ENCODE measurements at regions not wholly inside any gene's neighbourhood (a gene's known extent, or its start where the extent isn't known, plus 50 kb on each side); places are given as distances from the start of the nearest gene placed in this dataset.
A peak's percentile ranks its signal among the peaks of the same experiment; 100 is the strongest.

GRCh38 chr3:104646196-104646595 is 720.5 kb upstream of the ALCAM start:
- Histone ChIP-seq H3K27me3 (ENCODE audit: control insufficient read depth in 3 of 3, insufficient read depth in 3 of 3, low read depth in 1 of 3, low read length in 3 of 3) (no peaks in the 10 kb centered on the region), H3K27ac (replicated peaks; ENCODE audit: low read length) (no peak overlapping the region), H4K91ac (ENCODE audit: low read depth, low read length, poor library complexity) (no peak overlapping the region), H2BK120ac (ENCODE audit: low read depth, low read length) (no peak overlapping the region), H3K4me1 (ENCODE audit: control insufficient read depth in 2 of 2, insufficient read depth in 1 of 2, low read depth in 1 of 2, low read length in 2 of 2) (peaks cover 0 to 3% of the 10 kb centered on the region in 2 donors), H2BK5ac (ENCODE audit: low read length) (no peak overlapping the region), H3K9ac (ENCODE audit: low read depth, low read length, poor library complexity) (no peak overlapping the region), H3K4ac (ENCODE audit: low read length) (no peak overlapping the region), H2BK15ac (ENCODE audit: low read length) (no peak overlapping the region), H2BK12ac (ENCODE audit: low read length) (no peak overlapping the region), H3K18ac (ENCODE audit: low read length) (no peak overlapping the region), H3K9me3 (replicated peaks in 1 of 2; ENCODE audit: control insufficient read depth in 2 of 2, insufficient read depth in 1 of 2, low read depth in 1 of 2, low read length in 2 of 2) (no peaks in the 10 kb centered on the region), H2AFZ (ENCODE audit: low read length) (no peak overlapping the region), H3K14ac (ENCODE audit: low read length) (no peak overlapping the region), H3K23ac (ENCODE audit: low read depth, low read length, poor library complexity) (no peak overlapping the region), H2AK5ac (ENCODE audit: low read depth, low read length) (no peak overlapping the region), H4K8ac (ENCODE audit: low read depth, low read length) (no peak overlapping the region), H3K79me1 (ENCODE audit: low read depth, low read length) (no peaks in the 10 kb centered on the region), H3K4me3 (ENCODE audit: low read length in 2 of 2) (no peak overlapping the region), H3K4me2 (ENCODE audit: insufficient read depth, low read length, poor library complexity, severe bottlenecking) (no peak overlapping the region), H3K36me3 (replicated peaks in 1 of 2; ENCODE audit: control insufficient read depth in 2 of 2, insufficient read depth in 2 of 2, low read length in 2 of 2) (no peaks in the 10 kb centered on the region)
- DNase-seq (ENCODE audit: low spot score): no peak

DNA sequence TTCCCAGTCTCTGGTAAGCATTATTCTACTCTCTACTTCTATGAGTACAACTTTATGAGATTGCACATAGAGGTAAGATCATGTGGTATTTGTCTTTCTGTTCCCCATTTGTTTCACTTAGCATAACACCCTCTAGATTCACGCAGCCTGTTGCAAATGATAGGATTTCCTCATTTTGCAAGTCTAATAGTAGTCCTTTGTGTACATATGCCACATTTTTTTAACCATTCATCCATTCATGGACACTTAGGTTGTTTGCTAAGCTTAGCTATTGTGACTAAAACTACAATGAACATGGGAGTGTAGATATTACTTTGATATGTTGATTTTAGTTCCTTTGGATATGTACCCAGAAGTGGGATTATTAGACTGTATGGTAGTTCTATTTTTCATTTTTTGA is 717.9 kb upstream of the ALCAM start:
- Histone ChIP-seq H4K91ac (ENCODE audit: low read depth, low read length, poor library complexity) (no peak overlapping the region), H3K79me1 (ENCODE audit: low read depth, low read length) (no peaks in the 10 kb centered on the region), H2BK15ac (ENCODE audit: low read length) (no peak overlapping the region), H2BK120ac (ENCODE audit: low read depth, low read length) (no peak overlapping the region), H3K36me3 (replicated peaks in 1 of 2; ENCODE audit: control insufficient read depth in 2 of 2, insufficient read depth in 2 of 2, low read length in 2 of 2) (no peaks in the 10 kb centered on the region), H3K27me3 (ENCODE audit: control insufficient read depth in 3 of 3, insufficient read depth in 3 of 3, low read depth in 1 of 3, low read length in 3 of 3) (no peaks in the 10 kb centered on the region), H3K4ac (ENCODE audit: low read length) (no peak overlapping the region), H2BK5ac (ENCODE audit: low read length) (no peak overlapping the region), H3K9ac (ENCODE audit: low read depth, low read length, poor library complexity) (no peak overlapping the region), H3K14ac (ENCODE audit: low read length) (no peak overlapping the region), H2AK5ac (ENCODE audit: low read depth, low read length) (no peak overlapping the region), H3K4me3 (ENCODE audit: low read length in 2 of 2) (no peak overlapping the region), H3K9me3 (replicated peaks in 1 of 2; ENCODE audit: control insufficient read depth in 2 of 2, insufficient read depth in 1 of 2, low read depth in 1 of 2, low read length in 2 of 2) (peaks cover 0 to 2% of the 10 kb centered on the region in 2 donors), H3K4me2 (ENCODE audit: insufficient read depth, low read length, poor library complexity, severe bottlenecking) (no peak overlapping the region), H4K8ac (ENCODE audit: low read depth, low read length) (no peak overlapping the region), H2BK12ac (ENCODE audit: low read length) (no peak overlapping the region), H2AFZ (ENCODE audit: low read length) (peak overlapping the region; percentile 51), H3K27ac (replicated peaks; ENCODE audit: low read length) (no peak overlapping the region), H3K23ac (ENCODE audit: low read depth, low read length, poor library complexity) (no peak overlapping the region), H3K4me1 (ENCODE audit: control insufficient read depth in 2 of 2, insufficient read depth in 1 of 2, low read depth in 1 of 2, low read length in 2 of 2) (peaks cover 0 to 3% of the 10 kb centered on the region in 2 donors), H3K18ac (ENCODE audit: low read length) (no peak overlapping the region)
- no peak for DNase-seq (ENCODE audit: low spot score)
- no CpG with 5 or more reads among the region's 1 CpG for WGBS, 2 donors (ENCODE audit: extremely low coverage in 2 of 2, insufficient read length in 2 of 2, insufficient replicate concordance in 1 of 2)

- Histone ChIP-seq H3K4me1 (ENCODE audit: control insufficient read depth in 2 of 2, insufficient read depth in 1 of 2, low read depth in 1 of 2, low read length in 2 of 2) (no peaks in the 10 kb centered on the region), H3K9me3 (replicated peaks in 1 of 2; ENCODE audit: control insufficient read depth in 2 of 2, insufficient read depth in 1 of 2, low read depth in 1 of 2, low read length in 2 of 2) (peaks cover 0 to 5% of the 10 kb centered on the region in 2 donors), H3K9ac (ENCODE audit: low read depth, low read length, poor library complexity) (no peak overlapping the region), H3K23ac (ENCODE audit: low read depth, low read length, poor library complexity) (no peak overlapping the region), H3K27ac (replicated peaks; ENCODE audit: low read length) (no peak overlapping the region), H2AFZ (ENCODE audit: low read length) (no peak overlapping the region), H3K18ac (ENCODE audit: low read length) (no peak overlapping the region), H3K14ac (ENCODE audit: low read length) (no peak overlapping the region), H3K36me3 (replicated peaks in 1 of 2; ENCODE audit: control insufficient read depth in 2 of 2, insufficient read depth in 2 of 2, low read length in 2 of 2) (no peaks in the 10 kb centered on the region), H4K91ac (ENCODE audit: low read depth, low read length, poor library complexity) (no peak overlapping the region), H2BK15ac (ENCODE audit: low read length) (no peak overlapping the region), H2BK12ac (ENCODE audit: low read length) (no peak overlapping the region), H2BK5ac (ENCODE audit: low read length) (no peak overlapping the region), H3K4ac (ENCODE audit: low read length) (no peak overlapping the region), H4K8ac (ENCODE audit: low read depth, low read length) (no peak overlapping the region), H3K79me1 (ENCODE audit: low read depth, low read length) (no peaks in the 10 kb centered on the region), H2AK5ac (ENCODE audit: low read depth, low read length) (no peak overlapping the region), H3K4me2 (ENCODE audit: insufficient read depth, low read length, poor library complexity, severe bottlenecking) (no peak overlapping the region), H3K27me3 (ENCODE audit: control insufficient read depth in 3 of 3, insufficient read depth in 3 of 3, low read depth in 1 of 3, low read length in 3 of 3) (no peaks in the 10 kb centered on the region), H2BK120ac (ENCODE audit: low read depth, low read length) (no peak overlapping the region), H3K4me3 (ENCODE audit: low read length in 2 of 2) (no peak overlapping the region)
- WGBS, 2 donors (ENCODE audit: extremely low coverage in 2 of 2, insufficient read length in 2 of 2, insufficient replicate concordance in 1 of 2): no CpG with 5 or more reads among the region's 5 CpGs
- DNase-seq (ENCODE audit: low spot score): no peak
Measured at GRCh38 chr3:104669083-104669482, 697.6 kb upstream of the ALCAM start.

DNA sequence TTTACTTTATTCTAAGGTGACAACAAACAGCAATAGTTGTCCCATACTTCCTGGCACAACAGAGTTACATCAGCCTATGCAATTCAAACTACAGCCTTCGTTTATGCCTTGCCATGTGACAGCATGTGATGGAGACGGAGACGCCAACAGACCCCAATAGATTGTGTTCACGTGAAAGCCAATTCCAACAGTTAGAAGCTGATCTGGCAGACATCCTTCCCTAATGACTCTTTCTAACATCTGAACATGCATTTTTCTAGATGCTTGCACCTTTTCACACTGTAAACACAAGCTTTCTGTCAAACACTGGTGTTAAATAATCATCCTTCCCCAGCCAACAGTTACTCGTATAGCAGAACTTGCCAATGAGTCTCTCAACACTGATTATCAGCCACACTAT is 694.4 kb upstream of the ALCAM start:
- Histone ChIP-seq H3K9ac (ENCODE audit: low read depth, low read length, poor library complexity) (no peak overlapping the region), H2BK12ac (ENCODE audit: low read length) (no peak overlapping the region), H2BK5ac (ENCODE audit: low read length) (no peak overlapping the region), H3K9me3 (replicated peaks in 1 of 2; ENCODE audit: control insufficient read depth in 2 of 2, insufficient read depth in 1 of 2, low read depth in 1 of 2, low read length in 2 of 2) (peaks cover 0 to 9% of the 10 kb centered on the region in 2 donors), H3K4ac (ENCODE audit: low read length) (no peak overlapping the region), H2BK15ac (ENCODE audit: low read length) (no peak overlapping the region), H2AFZ (ENCODE audit: low read length) (peak overlapping the region; percentile 4), H3K4me3 (ENCODE audit: low read length in 2 of 2) (no peak overlapping the region), H2AK5ac (ENCODE audit: low read depth, low read length) (no peak overlapping the region), H4K91ac (ENCODE audit: low read depth, low read length, poor library complexity) (no peak overlapping the region), H3K4me1 (ENCODE audit: control insufficient read depth in 2 of 2, insufficient read depth in 1 of 2, low read depth in 1 of 2, low read length in 2 of 2) (no peaks in the 10 kb centered on the region), H2BK120ac (ENCODE audit: low read depth, low read length) (no peak overlapping the region), H3K27me3 (ENCODE audit: control insufficient read depth in 3 of 3, insufficient read depth in 3 of 3, low read depth in 1 of 3, low read length in 3 of 3) (no peaks in the 10 kb centered on the region), H3K18ac (ENCODE audit: low read length) (no peak overlapping the region), H3K23ac (ENCODE audit: low read depth, low read length, poor library complexity) (no peak overlapping the region), H3K36me3 (replicated peaks in 1 of 2; ENCODE audit: control insufficient read depth in 2 of 2, insufficient read depth in 2 of 2, low read length in 2 of 2) (no peaks in the 10 kb centered on the region), H4K8ac (ENCODE audit: low read depth, low read length) (no peak overlapping the region), H3K27ac (replicated peaks; ENCODE audit: low read length) (no peak overlapping the region), H3K79me1 (ENCODE audit: low read depth, low read length) (no peaks in the 10 kb centered on the region), H3K4me2 (ENCODE audit: insufficient read depth, low read length, poor library complexity, severe bottlenecking) (no peak overlapping the region), H3K14ac (ENCODE audit: low read length) (no peak overlapping the region)
- no peak for DNase-seq (ENCODE audit: low spot score)
- WGBS, 2 donors (ENCODE audit: extremely low coverage in 2 of 2, insufficient read length in 2 of 2, insufficient replicate concordance in 1 of 2): no CpG with 5 or more reads among the region's 5 CpGs
